ENCODE measurements at regions not wholly inside any gene's neighbourhood (a gene's known extent, or its start where the extent isn't known, plus 50 kb on each side); places are given as distances from the start of the nearest gene placed in this dataset.

DNA sequence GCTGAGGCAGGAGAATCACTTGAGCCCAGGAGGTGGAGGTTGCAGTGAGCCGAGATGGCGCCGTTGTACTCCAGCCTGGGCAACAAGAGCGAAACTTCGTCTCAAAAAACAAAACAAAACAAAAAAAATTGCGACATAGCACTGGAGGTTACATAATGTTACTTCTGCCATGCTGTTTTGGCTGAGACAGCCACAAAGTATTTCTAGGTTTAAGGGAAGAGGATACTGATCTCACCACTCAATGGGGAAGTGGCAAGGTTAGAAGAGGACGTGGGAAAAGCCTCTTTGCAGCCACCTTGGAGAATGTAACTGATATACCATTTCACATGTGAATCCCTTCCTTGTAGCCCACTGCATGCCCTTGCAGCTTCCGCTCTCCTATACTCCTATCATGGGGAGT, 131.2 kb upstream of the NLRP1 start:
- TF ChIP-seq, protein P1, sequence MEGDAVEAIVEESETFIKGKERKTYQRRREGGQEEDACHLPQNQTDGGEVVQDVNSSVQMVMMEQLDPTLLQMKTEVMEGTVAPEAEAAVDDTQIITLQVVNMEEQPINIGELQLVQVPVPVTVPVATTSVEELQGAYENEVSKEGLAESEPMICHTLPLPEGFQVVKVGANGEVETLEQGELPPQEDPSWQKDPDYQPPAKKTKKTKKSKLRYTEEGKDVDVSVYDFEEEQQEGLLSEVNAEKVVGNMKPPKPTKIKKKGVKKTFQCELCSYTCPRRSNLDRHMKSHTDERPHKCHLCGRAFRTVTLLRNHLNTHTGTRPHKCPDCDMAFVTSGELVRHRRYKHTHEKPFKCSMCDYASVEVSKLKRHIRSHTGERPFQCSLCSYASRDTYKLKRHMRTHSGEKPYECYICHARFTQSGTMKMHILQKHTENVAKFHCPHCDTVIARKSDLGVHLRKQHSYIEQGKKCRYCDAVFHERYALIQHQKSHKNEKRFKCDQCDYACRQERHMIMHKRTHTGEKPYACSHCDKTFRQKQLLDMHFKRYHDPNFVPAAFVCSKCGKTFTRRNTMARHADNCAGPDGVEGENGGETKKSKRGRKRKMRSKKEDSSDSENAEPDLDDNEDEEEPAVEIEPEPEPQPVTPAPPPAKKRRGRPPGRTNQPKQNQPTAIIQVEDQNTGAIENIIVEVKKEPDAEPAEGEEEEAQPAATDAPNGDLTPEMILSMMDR (IDR thresholded peaks at IDR 0.05; ENCODE audit: borderline replicate concordance, control extremely low read depth, extremely low read depth, insufficient read depth, missing control alignments) = no peak
- DNase-seq (ENCODE audit: low spot score) = no peak
- in situ Hi-C loops (cut with MboI; ENCODE audit: low sequenced_read_pairs, unreplicated experiment) = loop anchor here (25.0 kb wide), 1 partner anchor 697 kb away; no protein-coding TSS in a partner anchor

DNA sequence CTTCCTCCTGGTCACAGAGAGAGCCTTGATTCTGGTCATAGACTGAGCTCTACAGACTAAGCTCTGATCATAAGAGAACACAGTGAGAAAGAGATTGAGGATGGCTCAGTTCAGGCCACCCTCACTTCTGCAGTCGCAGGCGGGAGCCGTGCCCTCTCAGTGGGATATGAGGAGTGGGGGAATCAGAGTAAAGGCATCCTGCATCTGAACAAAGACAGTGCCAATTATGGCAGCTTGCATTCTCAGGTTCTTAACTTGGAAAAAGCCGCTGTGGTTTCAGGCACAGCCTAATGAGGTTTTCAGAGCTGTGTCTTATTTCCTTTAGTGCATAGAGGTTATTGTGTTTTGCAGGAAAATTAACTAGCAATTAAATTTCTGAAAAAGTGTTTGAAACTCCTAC, 134.4 kb upstream of the NLRP1 start:
- TF ChIP-seq, protein P1 (IDR thresholded peaks at IDR 0.05; ENCODE audit: borderline replicate concordance, control extremely low read depth, extremely low read depth, insufficient read depth, missing control alignments) = no peak
- no peak for DNase-seq (ENCODE audit: low spot score)
- in situ Hi-C loops (cut with MboI; ENCODE audit: low sequenced_read_pairs, unreplicated experiment) = loop anchor here (25.0 kb wide), 1 partner anchor 694 kb away; no protein-coding TSS in a partner anchor

DNA sequence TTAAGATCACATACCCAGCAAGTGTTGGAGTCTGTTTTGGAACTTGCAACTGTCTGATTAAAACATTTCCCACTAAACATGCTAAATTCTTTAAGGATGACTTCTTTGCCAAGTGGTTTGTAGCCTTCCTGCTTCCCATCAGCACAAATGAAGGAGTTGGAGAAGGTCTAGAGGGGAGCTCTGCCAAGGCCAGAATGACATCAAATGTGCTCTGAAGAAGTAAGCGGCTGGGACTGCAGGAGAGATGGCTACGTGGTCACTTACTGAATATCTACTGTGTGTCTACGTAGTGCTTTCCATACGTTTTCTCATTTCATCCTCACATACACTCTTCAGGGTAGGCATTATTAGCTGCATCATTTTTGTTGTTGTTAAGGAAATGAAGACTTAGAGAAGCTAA, 135.7 kb upstream of the NLRP1 start:
- in situ Hi-C loops (cut with MboI; ENCODE audit: low sequenced_read_pairs, unreplicated experiment) = loop anchor here (25.0 kb wide), 1 partner anchor 692 kb away; no protein-coding TSS in a partner anchor
- no peak for DNase-seq (ENCODE audit: low spot score)
- TF ChIP-seq, protein P1 (IDR thresholded peaks at IDR 0.05; ENCODE audit: borderline replicate concordance, control extremely low read depth, extremely low read depth, insufficient read depth, missing control alignments) = no peak

DNA sequence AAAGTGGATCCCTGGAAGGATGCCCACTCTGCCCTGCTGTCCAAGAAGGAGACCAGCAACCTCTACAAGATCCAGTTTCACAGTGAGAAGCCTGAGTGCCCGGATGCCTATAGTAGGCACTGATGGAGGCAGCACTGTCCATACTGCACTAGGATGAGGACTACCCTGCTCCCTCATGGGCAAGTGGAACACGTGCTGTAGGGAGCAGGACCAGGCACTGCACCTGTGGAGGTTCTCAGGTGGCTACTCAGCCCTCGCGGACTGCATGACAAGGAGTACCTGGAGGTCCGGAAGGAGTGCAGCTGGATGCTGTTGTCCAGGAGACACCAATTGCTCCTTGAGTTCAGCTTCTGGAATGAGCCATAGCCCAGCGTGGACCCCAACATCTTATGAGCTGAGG, 146.1 kb upstream of the NLRP1 start:
- TF ChIP-seq, protein P1 (IDR thresholded peaks at IDR 0.05; ENCODE audit: borderline replicate concordance, control extremely low read depth, extremely low read depth, insufficient read depth, missing control alignments) = no peak
- DNase-seq (ENCODE audit: low spot score) = no peak
- in situ Hi-C loops (cut with MboI; ENCODE audit: low sequenced_read_pairs, unreplicated experiment) = no loop called here

DNA sequence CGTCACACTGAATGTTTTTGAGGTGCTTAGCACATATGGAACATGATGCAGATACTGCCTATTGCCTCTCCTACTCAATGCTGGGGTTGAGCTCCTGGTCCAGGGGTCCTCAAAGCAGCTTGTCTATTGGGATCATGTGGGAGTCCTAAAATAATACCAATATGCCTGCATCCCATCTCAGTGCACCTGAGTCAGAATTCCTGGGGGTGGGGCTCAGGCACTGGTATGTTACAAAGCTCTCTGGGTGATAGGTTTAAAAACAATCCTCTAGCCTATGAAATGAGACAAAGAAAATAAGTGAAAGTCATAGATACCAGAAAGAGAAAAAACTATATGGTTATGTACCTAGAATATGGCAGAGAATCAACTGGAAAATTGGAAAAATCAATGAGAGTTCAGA, 156.6 kb upstream of the NLRP1 start:
- in situ Hi-C loops (cut with MboI; ENCODE audit: low sequenced_read_pairs, unreplicated experiment) = no loop called here
- TF ChIP-seq, protein P1 (IDR thresholded peaks at IDR 0.05; ENCODE audit: borderline replicate concordance, control extremely low read depth, extremely low read depth, insufficient read depth, missing control alignments) = no peak
- no peak for DNase-seq (ENCODE audit: low spot score)

DNA sequence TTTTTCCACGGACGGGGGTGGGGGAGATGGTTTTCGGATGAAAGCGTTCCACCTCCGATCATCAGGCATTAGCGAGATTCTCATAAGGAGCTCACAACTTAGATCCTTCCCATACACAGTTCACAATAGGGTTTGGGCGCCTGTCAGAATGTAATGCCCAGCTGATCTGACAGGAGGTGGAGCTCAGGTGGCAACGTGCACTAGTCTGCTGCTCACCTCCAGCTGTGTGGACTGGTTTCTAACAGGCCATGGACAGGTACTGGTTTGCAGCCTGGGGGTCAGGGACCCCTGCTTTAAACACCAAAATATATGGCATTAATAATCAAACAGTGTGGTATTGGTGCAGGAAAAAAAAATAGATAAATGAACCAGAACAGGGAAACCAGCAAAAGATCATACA, 157.5 kb upstream of the NLRP1 start:
- DNase-seq (ENCODE audit: low spot score) = no peak
- TF ChIP-seq, protein P1 (IDR thresholded peaks at IDR 0.05; ENCODE audit: borderline replicate concordance, control extremely low read depth, extremely low read depth, insufficient read depth, missing control alignments) = no peak
- in situ Hi-C loops (cut with MboI; ENCODE audit: low sequenced_read_pairs, unreplicated experiment) = no loop called here
